Limb (tissue), 2 donors: ENCODE measurements at regions not wholly inside any gene's neighbourhood (a gene's known extent, or its start where the extent isn't known, plus 50 kb on each side); places are given as distances from the start of the nearest gene placed in this dataset.

ENCODE experiments used
- DNase-seq, 2 donors: peaks; one replicate each; pipeline ENCODE4 v3.0.0-alpha.2; 2016; ENCODE audit errors: extremely low spot score in 2 of 2

- DNase-seq = no peak
Measured at GRCh38 chr2:220533485-220533884, 906.1 kb downstream of the SLC4A3 start.

GRCh38 chr2:220539481-220539880 is 912.1 kb downstream of the SLC4A3 start:
- DNase-seq = no peak

- DNase-seq = no peak
Measured at GRCh38 chr2:220544049-220544448, 916.6 kb downstream of the SLC4A3 start.

GRCh38 chr2:220550995-220551700 is 923.7 kb downstream of the SLC4A3 start:
- no peak for DNase-seq

GRCh38 chr2:220552790-220553535 is 925.5 kb downstream of the SLC4A3 start:
- no peak for DNase-seq

- DNase-seq = no peak
Measured at GRCh38 chr2:220555961-220556630, 928.7 kb downstream of the SLC4A3 start.

GRCh38 chr2:220556658-220557057 is 929.2 kb downstream of the SLC4A3 start:
- no peak for DNase-seq

- DNase-seq = no peak
Measured at GRCh38 chr2:220560192-220560591, 932.8 kb downstream of the SLC4A3 start.

- DNase-seq = no peak
Measured at GRCh38 chr2:220562375-220563140, 935.1 kb downstream of the SLC4A3 start.

- peak in 1 of 2 donors; percentile 44 for DNase-seq
Measured at GRCh38 chr2:220568296-220568695, 940.9 kb downstream of the SLC4A3 start.

GRCh38 chr2:220569112-220569897 is 941.9 kb downstream of the SLC4A3 start:
- peak in 1 of 2 donors; percentile 37 for DNase-seq

GRCh38 chr2:220572385-220572784 is 945.0 kb downstream of the SLC4A3 start:
- no peak for DNase-seq

GRCh38 chr2:220574038-220574437 is 946.6 kb downstream of the SLC4A3 start:
- DNase-seq = no peak

- DNase-seq = no peak
Measured at GRCh38 chr2:220575963-220576362, 948.5 kb downstream of the SLC4A3 start.

GRCh38 chr2:220579452-220579851 is 952.0 kb downstream of the SLC4A3 start:
- no peak for DNase-seq

- no peak for DNase-seq
Measured at GRCh38 chr2:220580113-220580512, 952.7 kb downstream of the SLC4A3 start.

- no peak for DNase-seq
Measured at GRCh38 chr2:220583725-220584124, 956.3 kb downstream of the SLC4A3 start.

GRCh38 chr2:220585241-220585640 is 957.8 kb downstream of the SLC4A3 start:
- DNase-seq = no peak

GRCh38 chr2:220586980-220587530 is 959.6 kb downstream of the SLC4A3 start:
- peak in 1 of 2 donors; percentile 61 for DNase-seq

GRCh38 chr2:220588148-220588547 is 960.7 kb downstream of the SLC4A3 start:
- DNase-seq = no peak
